Superior temporal gyrus (tissue), 1 donor: ENCODE measurements at regions not wholly inside any gene's neighbourhood (a gene's known extent, or its start where the extent isn't known, plus 50 kb on each side); places are given as distances from the start of the nearest gene placed in this dataset.
"Not testable (repeated sequence)": the region's sequence is repeated elsewhere in the genome, so short reads cannot be mapped to it uniquely, and the experiment has no call there.

Experiments used
- DNase-seq: peaks from one replicate; pipeline ENCODE4 v3.0.0-alpha.2; 2016; ENCODE audit errors: extremely low spot score

GRCh38 chrX:46226422-46226821 is 318.8 kb downstream of the ZNF674 start:
- DNase-seq = no peak

- DNase-seq = not testable (repeated sequence)
These were observed 321.7 kb downstream of the ZNF674 start for GRCh38 chrX:46223499-46223898.

GRCh38 chrX:46220822-46221221 is 324.4 kb downstream of the ZNF674 start:
- no peak for DNase-seq

- DNase-seq = no peak
These were observed 326.8 kb downstream of the ZNF674 start for GRCh38 chrX:46218373-46218772.

GRCh38 chrX:46216406-46216805 is 328.8 kb downstream of the ZNF674 start:
- no peak for DNase-seq

- DNase-seq = no peak
These were observed 334.1 kb downstream of the ZNF674 start for GRCh38 chrX:46211079-46211478.

GRCh38 chrX:46209768-46210167 is 335.5 kb downstream of the ZNF674 start:
- no peak for DNase-seq

- DNase-seq = no peak
These were observed 336.2 kb downstream of the ZNF674 start for GRCh38 chrX:46209037-46209436.

GRCh38 chrX:46208225-46208854 is 336.9 kb downstream of the ZNF674 start:
- no peak for DNase-seq

GRCh38 chrX:46204721-46205422 is 340.3 kb downstream of the ZNF674 start:
- no peak for DNase-seq

GRCh38 chrX:46202733-46203514 is 342.3 kb downstream of the ZNF674 start:
- no peak for DNase-seq

GRCh38 chrX:46200413-46200812 is 344.8 kb downstream of the ZNF674 start:
- no peak for DNase-seq

GRCh38 chrX:46198858-46199257 is 346.4 kb downstream of the ZNF674 start:
- no peak for DNase-seq

GRCh38 chrX:46186811-46187106 is 358.5 kb downstream of the ZNF674 start:
- DNase-seq = not testable (repeated sequence)

GRCh38 chrX:46185923-46186810 is 359.1 kb downstream of the ZNF674 start:
- DNase-seq = no peak

GRCh38 chrX:46184749-46185148 is 360.5 kb downstream of the ZNF674 start:
- DNase-seq = no peak

GRCh38 chrX:46180258-46180687 is 364.9 kb downstream of the ZNF674 start:
- no peak for DNase-seq

- DNase-seq = no peak
These were observed 365.5 kb downstream of the ZNF674 start for GRCh38 chrX:46179748-46180147.

GRCh38 chrX:46178763-46179162 is 366.5 kb downstream of the ZNF674 start:
- DNase-seq = no peak

GRCh38 chrX:46173159-46173558 is 372.1 kb downstream of the ZNF674 start:
- DNase-seq = no peak

GRCh38 chrX:46171457-46171856 is 373.8 kb downstream of the ZNF674 start:
- not testable (repeated sequence) for DNase-seq

- no peak for DNase-seq
These were observed 375.4 kb downstream of the ZNF674 start for GRCh38 chrX:46169808-46170207.
